ENCODE measurements at regions not wholly inside any gene's neighbourhood (a gene's known extent, or its start where the extent isn't known, plus 50 kb on each side); places are given as distances from the start of the nearest gene placed in this dataset.

GRCh38 chr20:24754691-24755090 is 194.4 kb upstream of the CST7 start:
- in situ Hi-C loops (cut with MboI; ENCODE audit: low pct_ligation_motif_present in 1 of 4, low pct_unique_long_range_greater_than_20kb in 1 of 4, low sequenced_read_pairs in 3 of 4) (no loop called here), intact Hi-C loops (cut with DNase I; ENCODE audit: low total_unique reads) (loop anchor here (5.0 kb wide), 1 partner anchor 113 kb away; no protein-coding TSS in a partner anchor)
- H3K27ac ChIP-seq = no peak overlapping the region

GRCh38 chr20:24755411-24755922 is 193.6 kb upstream of the CST7 start:
- no peak for DNase-seq
- Histone ChIP-seq H3K36me3 (no peaks in the 10 kb centered on the region), H3K4me3 (no peak overlapping the region), H3K27me3 (no peaks in the 10 kb centered on the region), H3K4me1 (no peaks in the 10 kb centered on the region), H3K27ac (no peak overlapping the region), H3K9me3 (no peaks in the 10 kb centered on the region)
- in situ Hi-C loops (cut with MboI; ENCODE audit: low pct_ligation_motif_present in 1 of 4, low pct_unique_long_range_greater_than_20kb in 1 of 4, low sequenced_read_pairs in 3 of 4) (no loop called here), intact Hi-C loops (cut with DNase I; ENCODE audit: low total_unique reads) (no loop called here)
- no peak for TF ChIP-seq POLR2A (IDR thresholded peaks at IDR 0.05)
- no peak for TF ChIP-seq POLR2AphosphoS5 (IDR thresholded peaks at IDR 0.05)
- TF ChIP-seq EP300 (IDR thresholded peaks at IDR 0.05; ENCODE audit: low read depth) = no peak
- TF ChIP-seq CTCF (IDR thresholded peaks at IDR 0.05) = no peak
- 57 to 59% methylated on average over 1 to 4 of the region's 4 CpGs for WGBS, 2 donors (ENCODE audit: low coverage in 1 of 2)

More at GRCh38 chr20:24754691-24755090, 194.4 kb upstream of the CST7 start:
- no peaks in the 10 kb centered on the region for H3K27me3 ChIP-seq
- 75 to 83% methylated on average over 3 to 6 of the region's 6 CpGs for WGBS, 2 donors (ENCODE audit: low coverage in 1 of 2)
- no peak for TF ChIP-seq EP300 (IDR thresholded peaks at IDR 0.05; ENCODE audit: low read depth)
- TF ChIP-seq CTCF (IDR thresholded peaks at IDR 0.05) = no peak
- TF ChIP-seq POLR2AphosphoS5 (IDR thresholded peaks at IDR 0.05) = no peak
- TF ChIP-seq POLR2A (IDR thresholded peaks at IDR 0.05) = no peak
- H3K4me1 ChIP-seq = no peaks in the 10 kb centered on the region
- no peaks in the 10 kb centered on the region for H3K36me3 ChIP-seq
- no peak overlapping the region for H3K4me3 ChIP-seq
- DNase-seq = no peak
- no peaks in the 10 kb centered on the region for H3K9me3 ChIP-seq

GRCh38 chr20:24756292-24757025 is 192.6 kb upstream of the CST7 start:
- Histone ChIP-seq H3K4me3 (no peak overlapping the region), H3K9me3 (no peaks in the 10 kb centered on the region), H3K4me1 (no peaks in the 10 kb centered on the region), H3K27me3 (no peaks in the 10 kb centered on the region), H3K36me3 (no peaks in the 10 kb centered on the region), H3K27ac (no peak overlapping the region)
- TF ChIP-seq CTCF (IDR thresholded peaks at IDR 0.05) (no peak), EP300 (IDR thresholded peaks at IDR 0.05; ENCODE audit: low read depth) (no peak), POLR2A (IDR thresholded peaks at IDR 0.05) (no peak), POLR2AphosphoS5 (IDR thresholded peaks at IDR 0.05) (no peak)
- DNase-seq = no peak
- intact Hi-C loops (cut with DNase I; ENCODE audit: low total_unique reads) = no loop called here
- in situ Hi-C loops (cut with MboI; ENCODE audit: low pct_ligation_motif_present in 1 of 4, low pct_unique_long_range_greater_than_20kb in 1 of 4, low sequenced_read_pairs in 3 of 4) = no loop called here
- 63 to 64% methylated on average over 5 to 12 of the region's 12 CpGs for WGBS, 2 donors (ENCODE audit: low coverage in 1 of 2)

GRCh38 chr20:24761220-24762065 is 187.6 kb upstream of the CST7 start:
- 92% methylated on average over 7 of the region's 7 CpGs; no CpG with 5 or more reads in 1 of the 2 donors for WGBS, 2 donors (ENCODE audit: low coverage in 1 of 2)
- Histone ChIP-seq H3K9me3 (no peaks in the 10 kb centered on the region), H3K27me3 (no peaks in the 10 kb centered on the region), H3K27ac (no peak overlapping the region), H3K36me3 (no peaks in the 10 kb centered on the region), H3K4me3 (no peak overlapping the region), H3K4me1 (no peaks in the 10 kb centered on the region)
- intact Hi-C loops (cut with DNase I; ENCODE audit: low total_unique reads) (no loop called here), in situ Hi-C loops (cut with MboI; ENCODE audit: low pct_ligation_motif_present in 1 of 4, low pct_unique_long_range_greater_than_20kb in 1 of 4, low sequenced_read_pairs in 3 of 4) (no loop called here)
- DNase-seq = no peak
- TF ChIP-seq EP300 (IDR thresholded peaks at IDR 0.05; ENCODE audit: low read depth) = no peak
- TF ChIP-seq POLR2AphosphoS5 (IDR thresholded peaks at IDR 0.05) = no peak
- no peak for TF ChIP-seq POLR2A (IDR thresholded peaks at IDR 0.05)
- TF ChIP-seq CTCF (IDR thresholded peaks at IDR 0.05) = no peak

Measured in transverse colon (tissue), 4 donors.